PC-3 (cell line): ENCODE measurements at regions not wholly inside any gene's neighbourhood (a gene's known extent, or its start where the extent isn't known, plus 50 kb on each side); places are given as distances from the start of the nearest gene placed in this dataset.

ENCODE experiments used
- ATAC-seq: fragments of 200-7000 bp; cut with Tn5 transposase; 2 replicates; pipeline ENCODE4 v1.9.1; 2020; ENCODE audit warnings: mild to moderate bottlenecking, moderate library complexity
- BruUV-seq: library from RNA; stranded (reverse); fragments of 400-500 nt; replicated peaks from 2 replicates; lab custom pipeline; 2021; lab: Mats Ljungman, UMichigan
- CTCF ChIA-PET: fragments of 300-600 bp; sonication (Branson Sonifier 250); formaldehyde crosslinking; loops from one replicate; lab custom pipeline; 2022; ENCODE audit warnings: antibody characterized with exemption; lab: Charles Lee
- POLR2A ChIA-PET: fragments of 300-600 bp; sonication (Branson Sonifier 250); formaldehyde crosslinking; loops from one replicate; lab custom pipeline; 2022; ENCODE audit warnings: antibody characterized with exemption; ENCODE audit not compliant: unreplicated experiment; lab: Charles Lee
- DNase-seq: peaks from one replicate; pipeline ENCODE4 v3.0.0-alpha.2; 2015
- H2AFZ ChIP-seq: fragments of 300-600 bp; sonication (generic); 2 replicates; pipeline ENCODE4 v1.6.0; 2016; ENCODE audit warnings: antibody characterized with exemption, low read length
- H3F3A ChIP-seq: fragments of 300-600 bp; sonication (generic); one replicate; pipeline ENCODE4 v1.6.0; 2017; ENCODE audit warnings: antibody characterized with exemption, low read length, control low read depth, mild to moderate bottlenecking; ENCODE audit not compliant: unreplicated experiment
- H3K27ac ChIP-seq: fragments of 300-600 bp; sonication (generic); 2 replicates; pipeline ENCODE4 v1.5.1; 2016; ENCODE audit warnings: mild to moderate bottlenecking, low read length
- H3K27me3 ChIP-seq: fragments of 300-600 bp; sonication (generic); 2 replicates; pipeline ENCODE4 v1.6.1; 2016; ENCODE audit warnings: low read length, mixed read lengths
- H3K36me3 ChIP-seq: fragments of 300-600 bp; sonication (generic); 2 replicates; pipeline ENCODE4 v1.6.1; 2016; ENCODE audit warnings: low read depth, mixed run types, low read length, mixed read lengths
- H3K4me1 ChIP-seq: fragments of 300-600 bp; sonication (generic); 2 replicates; pipeline ENCODE4 v1.5.1; 2016; ENCODE audit warnings: low read length; ENCODE audit not compliant: insufficient read depth
- H3K4me2 ChIP-seq: fragments of 300-600 bp; sonication (generic); 2 replicates; pipeline ENCODE4 v1.6.0; 2016; ENCODE audit warnings: low read length
- H3K4me3 ChIP-seq: fragments of 300-600 bp; sonication (generic); 2 replicates; pipeline ENCODE4 v1.5.1; 2016; ENCODE audit warnings: mild to moderate bottlenecking, low read length, mixed read lengths
- H3K79me2 ChIP-seq: fragments of 300-600 bp; sonication (generic); 2 replicates; pipeline ENCODE4 v1.6.1; 2017; ENCODE audit warnings: low read length, mixed read lengths
- H3K9ac ChIP-seq: fragments of 300-600 bp; sonication (generic); 2 replicates; pipeline ENCODE4 v1.6.0; 2016; ENCODE audit warnings: mild to moderate bottlenecking, low read length
- H3K9me2 ChIP-seq: fragments of 300-600 bp; sonication (generic); replicated peaks from 2 replicates; pipeline ENCODE4 v1.6.1; 2016; ENCODE audit warnings: mixed run types, low read length, mixed read lengths
- H3K9me3 ChIP-seq: fragments of 300-600 bp; sonication (generic); 2 replicates; pipeline ENCODE4 v1.6.1; 2016; ENCODE audit warnings: low read length, mixed read lengths
- H4K20me1 ChIP-seq: fragments of 300-600 bp; sonication (generic); 2 replicates; pipeline ENCODE4 v1.6.1; 2016; ENCODE audit warnings: low read length, mixed read lengths
- CTCF ChIP-seq: fragments of 300-600 bp; sonication (generic); conservative IDR thresholded peaks from 2 replicates; pipeline ENCODE4 v1.5.1; 2017; ENCODE audit warnings: antibody characterized with exemption, low read depth, mild to moderate bottlenecking, low read length
- EZH2 ChIP-seq: fragments of 300-600 bp; sonication (generic); IDR thresholded peaks from one replicate; pipeline ENCODE4 v1.6.1; 2017; ENCODE audit warnings: antibody characterized with exemption, mild to moderate bottlenecking, low read length; ENCODE audit not compliant: unreplicated experiment
- EZH2phosphoT487 ChIP-seq: fragments of 300-600 bp; sonication (generic); IDR thresholded peaks from 2 replicates; pipeline ENCODE4 v1.6.1; 2018; ENCODE audit warnings: mild to moderate bottlenecking, antibody characterized with exemption, low read length, borderline replicate concordance
- intact Hi-C: fragments of 100-400 bp; cut with micrococcal nuclease; formaldehyde crosslinking; loops from 2 replicates; pipeline ENCODE4 v1.9.0; 2023

- no peaks in the 10 kb centered on the region for H3K79me2 ChIP-seq
- ATAC-seq (no peak), DNase-seq (no peak)
- H3K4me1 ChIP-seq, result no peaks in the 10 kb centered on the region; the same call in 1 of the 2 replicates
- CTCF ChIA-PET, result no interaction called here
- H3K4me3 ChIP-seq, result no peak overlapping the region
- BruUV-seq, result no TSS peak
- H4K20me1 ChIP-seq, result no peaks in the 10 kb centered on the region
- H3K9me3 ChIP-seq, result no peaks in the 10 kb centered on the region
- no peak overlapping the region for H3K4me2 ChIP-seq
- POLR2A ChIA-PET, result no interaction called here
- intact Hi-C loops, result no loop called here
- H3K27ac ChIP-seq, result no peak overlapping the region
- peaks cover 7% of the 10 kb centered on the region; the same call in 1 of the 2 replicates for H3K36me3 ChIP-seq
- H2AFZ ChIP-seq, result no peak overlapping the region
- H3K9me2 ChIP-seq, result no peaks in the 10 kb centered on the region
- H3K9ac ChIP-seq, result no peak overlapping the region
- no peaks in the 10 kb centered on the region for H3K27me3 ChIP-seq
- H3F3A ChIP-seq, result no peaks in the 10 kb centered on the region
- TF ChIP-seq CTCF (no peak), EZH2phosphoT487 (no peak), EZH2 (no peak)
Measured at GRCh38 chr1:198861636-198862035, 222.8 kb downstream of the PTPRC start.

- BruUV-seq, result no TSS peak
- intact Hi-C loops, result loop anchor here (1.0 kb wide), 1 partner anchor 8 kb away; no protein-coding TSS in a partner anchor
- no peaks in the 10 kb centered on the region for H3K9me2 ChIP-seq
- H3K27ac ChIP-seq, result no peak overlapping the region
- H3K36me3 ChIP-seq, result no peaks in the 10 kb centered on the region
- no peaks in the 10 kb centered on the region for H3K4me1 ChIP-seq
- no peak overlapping the region for H3K4me3 ChIP-seq
- no peaks in the 10 kb centered on the region for H3K9me3 ChIP-seq
- DNase-seq (no peak), ATAC-seq (no peak)
- no peak overlapping the region for H3K4me2 ChIP-seq
- no peak overlapping the region for H2AFZ ChIP-seq
- TF ChIP-seq EZH2 (no peak), CTCF (no peak), EZH2phosphoT487 (no peak)
- no peaks in the 10 kb centered on the region for H3K79me2 ChIP-seq
- no peaks in the 10 kb centered on the region for H3F3A ChIP-seq
- H3K9ac ChIP-seq, result no peak overlapping the region
- CTCF ChIA-PET, result no interaction called here
- H3K27me3 ChIP-seq, result no peaks in the 10 kb centered on the region
- no peaks in the 10 kb centered on the region for H4K20me1 ChIP-seq
- POLR2A ChIA-PET, result no interaction called here
Measured at GRCh38 chr1:198864695-198865094, 225.9 kb downstream of the PTPRC start.

- no TSS peak for BruUV-seq
- Histone ChIP-seq H3K27ac (no peak overlapping the region), H3K4me2 (no peak overlapping the region), H3K9me3 (no peaks in the 10 kb centered on the region), H3K9ac (no peak overlapping the region), H2AFZ (no peak overlapping the region), H3K4me1 (no peaks in the 10 kb centered on the region), H3K9me2 (no peaks in the 10 kb centered on the region), H3F3A (no peaks in the 10 kb centered on the region), H3K4me3 (no peak overlapping the region), H3K79me2 (no peaks in the 10 kb centered on the region), H3K27me3 (no peaks in the 10 kb centered on the region), H3K36me3 (no peaks in the 10 kb centered on the region), H4K20me1 (no peaks in the 10 kb centered on the region)
- ChIA-PET CTCF (no interaction called here), POLR2A (no interaction called here)
- no peak for TF ChIP-seq EZH2
- TF ChIP-seq CTCF, result no peak
- no peak for TF ChIP-seq EZH2phosphoT487
- intact Hi-C loops, result no loop called here
- no peak for DNase-seq
- no peak for ATAC-seq
Measured at GRCh38 chr1:198865319-198865718, 226.5 kb downstream of the PTPRC start.
